HCT116 (cell line): ENCODE measurements at regions not wholly inside any gene's neighbourhood (a gene's known extent, or its start where the extent isn't known, plus 50 kb on each side); places are given as distances from the start of the nearest gene placed in this dataset.

ENCODE experiments used
- ATAC-seq: fragments of 200-7000 bp; cut with Tn5 transposase; 2 replicates; pipeline ENCODE4 v1.9.1; 2020; ENCODE audit warnings: mild to moderate bottlenecking, moderate library complexity
- BruUV-seq: library from RNA; stranded (reverse); fragments of 400-500 nt; replicated peaks from 2 replicates; lab custom pipeline; 2021; lab: Mats Ljungman, UMichigan
- CTCF ChIA-PET: fragments of 300-600 bp; sonication (Branson Sonifier 250); formaldehyde crosslinking; loops from one replicate; lab custom pipeline; 2021; ENCODE audit warnings: antibody characterized with exemption; lab: Charles Lee
- POLR2A ChIA-PET: fragments of 300-600, 350-600 bp; sonication (Branson Sonifier 250); formaldehyde crosslinking; loops from one replicate; lab custom pipeline; 2021; ENCODE audit warnings: antibody characterized with exemption; lab: Charles Lee
- RAD21 ChIA-PET, 2 experiments: fragments of 300-600 bp; sonication (Branson Sonifier 250); formaldehyde crosslinking; loops; one replicate each; lab custom pipeline; 2023; ENCODE audit warnings: low total read pairs in 2 of 2; ENCODE audit not compliant: uncharacterized antibody in 2 of 2, unreplicated experiment in 2 of 2, low non-redundant PET in 1 of 2; lab: Charles Lee
- DNase-seq: peaks from one replicate; pipeline ENCODE4 v3.0.0-alpha.2; 2010; ENCODE audit warnings: low read depth, low spot score
- H2AFZ ChIP-seq: fragments of 200-600 bp; shearing (Covaris generic), sonication (generic); 2 replicates; pipeline ENCODE4 v1.6.1; 2017; ENCODE audit warnings: low read depth, mixed run types, mixed read lengths, antibody characterized with exemption, low read length; ENCODE audit not compliant: poor library complexity, severe bottlenecking
- H3K27ac ChIP-seq: 2 replicates; pipeline ENCODE4 v1.5.1; 2012; ENCODE audit warnings: low read depth, low read length
- H3K27me3 ChIP-seq: fragments of 200-600 bp; sonication (generic); 2 replicates; pipeline ENCODE4 v1.6.1; 2016; ENCODE audit warnings: mixed run types, low read length, mixed read lengths; ENCODE audit not compliant: insufficient read depth
- H3K36me3 ChIP-seq, 2 experiments: fragments of 200-500 bp in 1 of 2; fragments of 200-600 bp in 1 of 2; sonication (Bioruptor generic) in 1 of 2; sonication (generic) in 1 of 2; 2 replicates each; pipeline versions ENCODE4 v1.5.1 to v1.6.1; 2014 to 2016; ENCODE audit warnings: low read length in 2 of 2, inconsistent platforms in 1 of 2, mixed read lengths in 1 of 2, mixed run types in 1 of 2; ENCODE audit not compliant: insufficient read depth in 2 of 2, control insufficient read depth in 1 of 2
- H3K4me1 ChIP-seq, 2 experiments: fragments of 200-600 bp in 1 of 2; sonication (generic) in 1 of 2; 2 replicates each; pipeline versions ENCODE4 v1.5.1 to v1.6.1; 2012 to 2017; ENCODE audit warnings: low read length in 2 of 2, inconsistent platforms in 1 of 2, mild to moderate bottlenecking in 1 of 2, mixed read lengths in 1 of 2, mixed run types in 1 of 2, moderate library complexity in 1 of 2; ENCODE audit not compliant: insufficient read depth in 2 of 2, control insufficient read depth in 1 of 2
- H3K4me2 ChIP-seq: fragments of 200-600 bp; sonication (generic); 2 replicates; pipeline ENCODE4 v1.6.1; 2017; ENCODE audit warnings: mixed run types, low read length, mixed read lengths
- H3K4me3 ChIP-seq, 2 experiments: fragments of 200-600 bp in 1 of 2; sonication (generic) in 1 of 2; replicated peaks in 1 of 2; 2 replicates each; pipeline ENCODE4 v1.5.1; 2011 to 2016; ENCODE audit warnings: low read length in 2 of 2, control low read depth in 1 of 2, low read depth in 1 of 2, mild to moderate bottlenecking in 1 of 2, mixed read lengths in 1 of 2, mixed run types in 1 of 2
- H3K79me2 ChIP-seq: fragments of 200-600 bp; sonication (generic); 2 replicates; pipeline ENCODE4 v1.6.1; 2017; ENCODE audit warnings: mild to moderate bottlenecking, mixed run types, low read length, moderate library complexity, mixed read lengths; ENCODE audit not compliant: insufficient read depth
- H3K9ac ChIP-seq: fragments of 200-600 bp; sonication (generic); 2 replicates; pipeline ENCODE4 v1.6.1; 2016; ENCODE audit warnings: low read length, mixed read lengths
- H3K9me2 ChIP-seq: fragments of 200-600 bp; sonication (generic), shearing (Covaris generic); 2 replicates; pipeline ENCODE4 v1.6.1; 2017; ENCODE audit warnings: mixed run types, mild to moderate bottlenecking, moderate library complexity; ENCODE audit not compliant: insufficient read depth
- H3K9me3 ChIP-seq, 2 experiments: fragments of 200-500 bp in 1 of 2; fragments of 200-600 bp in 1 of 2; sonication (Bioruptor generic) in 1 of 2; sonication (generic) in 1 of 2; 2 replicates each; pipeline ENCODE4 v1.6.1; 2014 to 2017; ENCODE audit warnings: low read length in 2 of 2, mixed read lengths in 2 of 2, inconsistent platforms in 1 of 2, low read depth in 1 of 2, mild to moderate bottlenecking in 1 of 2, mixed run types in 1 of 2, moderate library complexity in 1 of 2; ENCODE audit not compliant: control insufficient read depth in 1 of 2, insufficient read depth in 1 of 2
- H4K20me1 ChIP-seq: fragments of 200-600 bp; sonication (generic), shearing (Covaris generic); 2 replicates; pipeline ENCODE4 v1.6.1; 2017; ENCODE audit warnings: mixed run types, mild to moderate bottlenecking, moderate library complexity; ENCODE audit not compliant: insufficient read depth
- CEBPB ChIP-seq: IDR thresholded peaks from 2 replicates; pipeline ENCODE4 v1.6.1; 2012; ENCODE audit warnings: low read depth
- EGR1 ChIP-seq: IDR thresholded peaks from 2 replicates; pipeline ENCODE4 v1.6.1; 2012; ENCODE audit warnings: low read depth
- ELF1 ChIP-seq: IDR thresholded peaks from 2 replicates; pipeline ENCODE4 v1.6.1; 2012; ENCODE audit warnings: low read depth, borderline replicate concordance
- EZH2 ChIP-seq: fragments of 200-600 bp; sonication (generic); IDR thresholded peaks from 2 replicates; pipeline ENCODE4 v1.6.1; 2017; ENCODE audit warnings: antibody characterized with exemption, mixed run types
- EZH2phosphoT487 ChIP-seq: fragments of 200-600 bp; IDR thresholded peaks from 2 replicates; pipeline ENCODE4 v1.6.1; 2018; ENCODE audit warnings: antibody characterized with exemption, borderline replicate concordance
- POLR2A ChIP-seq: IDR thresholded peaks from 2 replicates; pipeline ENCODE4 v1.7.0; 2011; ENCODE audit warnings: borderline replicate concordance; ENCODE audit not compliant: insufficient read depth, insufficient read length; ENCODE audit errors: extremely low read depth
- SP1 ChIP-seq: IDR thresholded peaks from 2 replicates; pipeline ENCODE4 v1.6.1; 2012; ENCODE audit warnings: low read depth
- ZFX ChIP-seq: fragments of 450-650 bp; IDR thresholded peaks from 2 replicates; pipeline ENCODE4 v1.6.1; 2017
- intact Hi-C: fragments of 100-400 bp; cut with micrococcal nuclease; formaldehyde crosslinking; loops from 2 replicates; pipeline ENCODE4 v1.10.0; 2022
- TF ChIP-seq, protein P1 (sequence below): IDR thresholded peaks from 2 replicates; pipeline ENCODE4 v1.6.1; 2011; ENCODE audit warnings: mild to moderate bottlenecking, low read length, moderate library complexity; ENCODE audit not compliant: insufficient replicate concordance; ENCODE audit errors: extremely low read depth
- TF ChIP-seq, protein P2 (sequence below): IDR thresholded peaks from 2 replicates; pipeline ENCODE4 v1.6.1; 2012
- TF ChIP-seq, protein P3 (sequence below), 3 experiments: fragments of 200-600 bp in 1 of 3; sonication (generic) in 1 of 3; IDR thresholded peaks in 2 of 3; conservative IDR thresholded peaks in 1 of 3; 2 replicates each; pipeline ENCODE4 v1.5.1; 2012 to 2017; ENCODE audit warnings: low read depth in 2 of 3, low read length in 2 of 3, antibody characterized with exemption in 1 of 3, borderline replicate concordance in 1 of 3, control low read depth in 1 of 3, mild to moderate bottlenecking in 1 of 3, mixed read lengths in 1 of 3, mixed run types in 1 of 3, moderate library complexity in 1 of 3; ENCODE audit not compliant: insufficient read depth in 1 of 3

DNA sequence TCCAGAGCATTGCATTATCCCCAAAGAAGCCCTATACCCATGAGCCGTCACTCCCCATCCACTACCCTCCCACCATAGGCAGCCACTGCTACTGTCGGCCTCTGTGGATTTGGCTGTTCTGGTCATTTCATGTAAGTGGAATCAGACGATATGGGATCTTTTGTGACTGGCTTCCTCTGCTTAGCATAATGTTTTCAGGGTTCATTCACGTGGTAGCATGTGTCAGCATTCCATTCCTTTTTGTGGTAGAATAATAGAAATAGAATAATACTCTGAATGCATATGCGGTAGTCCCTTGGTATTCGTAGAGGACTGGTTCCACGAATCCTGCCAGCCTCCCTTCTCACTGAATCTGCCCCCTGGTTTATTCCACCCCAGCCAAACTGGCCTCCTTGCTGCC is 402.6 kb upstream of the SULF2 start:
- Histone ChIP-seq H2AFZ (no peak overlapping the region), H3K4me3 (no peak overlapping the region), H3K27me3 (no peaks in the 10 kb centered on the region), H4K20me1 (no peaks in the 10 kb centered on the region), H3K79me2 (no peaks in the 10 kb centered on the region), H3K9me2 (no peaks in the 10 kb centered on the region), H3K27ac (no peak overlapping the region), H3K4me2 (no peak overlapping the region), H3K36me3 (no peaks in the 10 kb centered on the region), H3K9ac (no peak overlapping the region), H3K9me3 (no peaks in the 10 kb centered on the region), H3K4me1 (no peaks in the 10 kb centered on the region)
- POLR2A ChIA-PET = no interaction called here
- CTCF ChIA-PET = no interaction called here
- RAD21 ChIA-PET = interaction anchor here in 1 of 2 experiments (0.6 kb wide), 1 partner anchor 178 kb away, joined by 3 read pairs; no protein-coding TSS in a partner anchor
- DNase-seq (no peak), ATAC-seq (no peak)
- no TSS peak for BruUV-seq
- TF ChIP-seq, protein P1, sequence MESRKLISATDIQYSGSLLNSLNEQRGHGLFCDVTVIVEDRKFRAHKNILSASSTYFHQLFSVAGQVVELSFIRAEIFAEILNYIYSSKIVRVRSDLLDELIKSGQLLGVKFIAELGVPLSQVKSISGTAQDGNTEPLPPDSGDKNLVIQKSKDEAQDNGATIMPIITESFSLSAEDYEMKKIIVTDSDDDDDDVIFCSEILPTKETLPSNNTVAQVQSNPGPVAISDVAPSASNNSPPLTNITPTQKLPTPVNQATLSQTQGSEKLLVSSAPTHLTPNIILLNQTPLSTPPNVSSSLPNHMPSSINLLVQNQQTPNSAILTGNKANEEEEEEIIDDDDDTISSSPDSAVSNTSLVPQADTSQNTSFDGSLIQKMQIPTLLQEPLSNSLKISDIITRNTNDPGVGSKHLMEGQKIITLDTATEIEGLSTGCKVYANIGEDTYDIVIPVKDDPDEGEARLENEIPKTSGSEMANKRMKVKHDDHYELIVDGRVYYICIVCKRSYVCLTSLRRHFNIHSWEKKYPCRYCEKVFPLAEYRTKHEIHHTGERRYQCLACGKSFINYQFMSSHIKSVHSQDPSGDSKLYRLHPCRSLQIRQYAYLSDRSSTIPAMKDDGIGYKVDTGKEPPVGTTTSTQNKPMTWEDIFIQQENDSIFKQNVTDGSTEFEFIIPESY = no peak
- TF ChIP-seq, protein P2, sequence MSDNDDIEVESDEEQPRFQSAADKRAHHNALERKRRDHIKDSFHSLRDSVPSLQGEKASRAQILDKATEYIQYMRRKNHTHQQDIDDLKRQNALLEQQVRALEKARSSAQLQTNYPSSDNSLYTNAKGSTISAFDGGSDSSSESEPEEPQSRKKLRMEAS = no peak
- TF ChIP-seq POLR2A = no peak
- TF ChIP-seq CEBPB = no peak
- TF ChIP-seq SP1 = no peak
- TF ChIP-seq EZH2phosphoT487 = no peak
- TF ChIP-seq ELF1 = no peak
- TF ChIP-seq ZFX = no peak
- intact Hi-C loops = loop anchor here (2.0 to 10.0 kb wide), 2 partner anchors 63 to 401 kb away; no protein-coding TSS in a partner anchor

DNA sequence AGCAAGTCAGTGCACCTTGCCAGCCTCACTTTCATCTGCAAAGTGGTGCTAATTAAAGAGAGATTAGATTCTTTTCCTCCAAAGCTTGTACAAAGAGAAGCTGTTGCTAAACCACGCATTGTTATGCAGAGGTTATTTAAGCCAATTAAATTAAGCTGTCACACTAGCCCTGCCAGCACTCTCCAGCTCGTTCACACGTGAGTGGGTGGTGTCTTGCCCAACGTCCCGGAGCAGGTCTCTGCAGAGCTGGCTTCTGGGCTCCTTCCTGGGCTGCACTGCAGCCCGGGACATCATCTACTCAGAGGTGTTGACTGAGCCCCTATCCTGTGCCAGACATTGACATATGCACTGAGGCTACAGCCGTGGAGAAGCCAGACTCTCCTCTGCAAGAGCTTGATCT is 401.6 kb upstream of the SULF2 start:
- no peaks in the 10 kb centered on the region for H3K9me3 ChIP-seq
- H2AFZ ChIP-seq = no peak overlapping the region
- H3K36me3 ChIP-seq = no peaks in the 10 kb centered on the region
- DNase-seq (no peak), ATAC-seq (no peak)
- H3K9ac ChIP-seq = no peak overlapping the region
- no peak overlapping the region for H3K4me2 ChIP-seq
- POLR2A ChIA-PET = no interaction called here
- H3K4me3 ChIP-seq = no peak overlapping the region
- H4K20me1 ChIP-seq = no peaks in the 10 kb centered on the region
- H3K27me3 ChIP-seq = no peaks in the 10 kb centered on the region
- H3K27ac ChIP-seq = no peak overlapping the region
- intact Hi-C loops = loop anchor here (10.0 kb wide), 1 partner anchor 62 kb away; no protein-coding TSS in a partner anchor
- H3K4me1 ChIP-seq = no peaks in the 10 kb centered on the region
- H3K79me2 ChIP-seq = no peaks in the 10 kb centered on the region
- no TSS peak for BruUV-seq
- RAD21 ChIA-PET = no interaction called here
- no peaks in the 10 kb centered on the region for H3K9me2 ChIP-seq
- TF ChIP-seq, protein P1 = no peak
- no peak for TF ChIP-seq EZH2
- TF ChIP-seq EZH2phosphoT487 = no peak
- TF ChIP-seq EGR1 = no peak
- TF ChIP-seq, protein P2 = no peak
- TF ChIP-seq, protein P3, sequence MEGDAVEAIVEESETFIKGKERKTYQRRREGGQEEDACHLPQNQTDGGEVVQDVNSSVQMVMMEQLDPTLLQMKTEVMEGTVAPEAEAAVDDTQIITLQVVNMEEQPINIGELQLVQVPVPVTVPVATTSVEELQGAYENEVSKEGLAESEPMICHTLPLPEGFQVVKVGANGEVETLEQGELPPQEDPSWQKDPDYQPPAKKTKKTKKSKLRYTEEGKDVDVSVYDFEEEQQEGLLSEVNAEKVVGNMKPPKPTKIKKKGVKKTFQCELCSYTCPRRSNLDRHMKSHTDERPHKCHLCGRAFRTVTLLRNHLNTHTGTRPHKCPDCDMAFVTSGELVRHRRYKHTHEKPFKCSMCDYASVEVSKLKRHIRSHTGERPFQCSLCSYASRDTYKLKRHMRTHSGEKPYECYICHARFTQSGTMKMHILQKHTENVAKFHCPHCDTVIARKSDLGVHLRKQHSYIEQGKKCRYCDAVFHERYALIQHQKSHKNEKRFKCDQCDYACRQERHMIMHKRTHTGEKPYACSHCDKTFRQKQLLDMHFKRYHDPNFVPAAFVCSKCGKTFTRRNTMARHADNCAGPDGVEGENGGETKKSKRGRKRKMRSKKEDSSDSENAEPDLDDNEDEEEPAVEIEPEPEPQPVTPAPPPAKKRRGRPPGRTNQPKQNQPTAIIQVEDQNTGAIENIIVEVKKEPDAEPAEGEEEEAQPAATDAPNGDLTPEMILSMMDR (IDR thresholded peaks at IDR 0.05 in 2 of 3, conservative IDR thresholded peaks at IDR 0.05 in 1 of 3; ENCODE audit: borderline replicate concordance in 1 of 3, insufficient read depth in 1 of 3, low read depth in 2 of 3, low read length in 2 of 3) = no peak
- CTCF ChIA-PET = no interaction called here
